ENCODE measurements at regions not wholly inside any gene's neighbourhood (a gene's known extent, or its start where the extent isn't known, plus 50 kb on each side); places are given as distances from the start of the nearest gene placed in this dataset.
"Not testable (repeated sequence)": the region's sequence is repeated elsewhere in the genome, so short reads cannot be mapped to it uniquely, and the experiment has no call there.

- no peak for DNase-seq
Observed at GRCh38 chr6:15897063-15897876, 231.6 kb upstream of the MYLIP start.

- no peak for DNase-seq
Observed at GRCh38 chr6:15894973-15895725, 232.3 kb upstream of the DTNBP1 start.

GRCh38 chr6:15893556-15894253 is 230.9 kb upstream of the DTNBP1 start:
- no peak for DNase-seq

DNA sequence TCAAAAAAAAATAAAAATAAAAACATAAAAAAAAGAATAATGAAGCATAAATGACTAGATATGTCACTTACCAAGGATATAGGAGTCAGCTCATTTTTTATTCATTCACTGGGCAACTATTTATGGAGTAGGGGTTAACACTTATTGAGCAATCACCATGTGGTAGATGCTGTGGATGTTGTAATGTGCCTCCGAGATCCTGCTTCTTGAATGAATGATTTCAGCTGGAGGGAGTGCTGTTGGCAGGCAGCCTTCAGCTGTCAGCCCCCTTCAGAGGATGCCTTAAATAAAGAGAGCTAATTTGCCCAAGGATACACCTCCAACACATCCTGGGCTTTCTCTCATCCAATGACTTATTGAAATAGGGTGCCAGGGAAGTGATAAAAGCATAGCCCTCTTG is 229.5 kb upstream of the DTNBP1 start:
- no peak for DNase-seq

DNA sequence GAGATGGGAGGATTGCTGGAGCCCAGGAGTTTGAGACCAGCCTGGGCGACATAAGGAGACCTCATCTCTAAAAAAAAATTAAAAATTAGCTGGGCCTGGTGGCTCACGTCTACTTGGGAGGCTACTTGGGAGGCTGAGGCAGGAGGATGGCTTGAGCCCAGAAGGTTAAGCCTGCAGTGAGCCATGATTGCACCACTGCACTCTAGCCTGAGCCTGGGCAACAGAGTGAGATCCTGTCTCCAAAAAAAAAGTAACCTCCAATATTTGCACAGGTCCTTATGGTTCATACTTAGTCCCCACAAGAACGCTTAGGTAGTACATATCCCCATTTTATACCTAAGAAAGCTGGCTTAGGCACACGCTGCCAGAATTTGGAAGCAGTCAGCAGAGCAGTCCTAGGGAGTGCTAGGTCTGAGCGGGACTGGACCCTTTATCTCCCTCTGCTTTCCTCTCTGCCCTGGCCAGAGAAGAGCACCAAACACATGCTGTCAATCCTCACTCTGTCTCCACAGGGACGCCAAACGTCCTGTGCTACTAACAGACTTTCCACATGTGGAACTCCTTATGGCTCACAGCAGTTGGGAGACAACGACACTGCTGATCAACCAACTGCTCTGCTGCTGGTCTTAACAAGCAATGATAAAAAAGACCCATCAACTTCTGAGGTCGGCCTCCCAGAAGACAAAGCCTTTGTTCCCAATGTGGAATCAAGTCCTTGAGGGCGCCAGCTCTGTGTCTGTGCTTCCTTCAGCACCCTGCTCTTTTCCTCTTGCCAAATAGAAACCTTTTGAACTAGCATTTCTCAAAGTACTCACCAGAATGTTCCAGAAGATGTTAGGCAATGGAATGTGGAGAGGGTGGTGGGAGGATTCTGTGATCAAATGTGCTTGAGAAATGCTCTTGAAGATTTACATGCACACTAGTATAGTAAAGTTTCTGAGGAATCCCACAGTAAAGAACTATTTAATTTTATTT is 226.3 kb upstream of the DTNBP1 start:
- no peak for DNase-seq

GRCh38 chr6:15887491-15888461 is 224.9 kb upstream of the DTNBP1 start:
- DNase-seq: no peak

DNA sequence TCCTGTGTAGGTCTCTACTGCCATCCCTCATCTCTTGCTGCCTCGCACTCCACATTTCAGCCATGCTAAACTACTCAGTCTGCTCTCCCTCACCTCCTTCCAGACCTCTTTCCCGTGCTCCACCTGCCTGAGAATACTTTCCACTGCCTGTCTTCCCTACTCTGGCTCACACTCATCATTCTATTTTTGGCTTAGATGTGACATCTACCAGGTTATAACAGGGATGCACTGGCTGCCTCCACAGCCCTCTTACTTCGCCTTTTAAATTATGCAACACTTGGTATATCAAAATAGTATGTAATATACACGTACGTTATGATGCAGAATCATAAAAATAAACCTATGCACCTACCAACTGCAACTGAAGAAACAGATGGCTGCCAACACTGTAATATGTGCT is 222.8 kb upstream of the DTNBP1 start:
- no peak for DNase-seq

DNA sequence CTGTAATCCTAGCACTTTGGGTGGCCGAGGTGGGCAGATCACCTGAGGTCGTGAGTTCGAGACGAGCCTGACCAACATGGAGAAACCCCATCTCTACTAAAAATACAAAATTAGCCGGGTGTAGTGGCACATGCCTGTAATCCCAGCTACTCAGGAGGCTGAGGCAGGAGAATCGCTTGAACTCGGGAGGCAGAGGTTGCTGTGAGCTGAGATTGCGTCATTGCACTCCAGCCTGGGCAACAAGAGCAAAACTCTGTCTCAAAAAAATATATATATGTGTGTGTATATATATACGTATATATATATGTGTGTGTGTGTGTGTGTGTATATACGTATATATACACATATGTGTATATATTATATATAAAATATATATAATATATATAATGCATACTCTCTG is 220.8 kb upstream of the DTNBP1 start:
- DNase-seq: not testable (repeated sequence)

DNA sequence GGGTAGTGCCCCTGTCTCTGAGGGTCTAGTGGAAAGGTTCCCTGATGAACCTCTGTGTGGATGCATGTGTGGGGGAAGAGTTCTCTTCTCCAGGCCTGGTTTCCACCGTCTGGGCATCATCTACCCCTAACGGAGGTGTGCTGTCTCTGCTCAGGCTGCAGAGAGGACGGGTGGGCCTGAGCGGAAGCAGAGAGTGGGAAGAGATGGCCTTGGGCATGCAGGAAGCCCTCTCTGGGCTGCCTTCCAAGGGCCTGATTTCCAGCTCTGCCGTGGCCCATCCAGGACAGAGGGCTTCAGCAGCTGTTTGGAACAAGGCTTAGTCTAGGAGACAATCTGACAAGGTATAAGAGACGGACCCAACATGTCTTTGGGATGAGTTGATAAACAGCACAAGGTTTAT is 220.1 kb upstream of the DTNBP1 start:
- no peak for DNase-seq

GRCh38 chr6:15882345-15882744 is 219.5 kb upstream of the DTNBP1 start:
- no peak for DNase-seq

GRCh38 chr6:15881150-15881549 is 218.3 kb upstream of the DTNBP1 start:
- peak; percentile 15 for DNase-seq

GRCh38 chr6:15880262-15880973 is 217.6 kb upstream of the DTNBP1 start:
- DNase-seq: no peak

- peak; percentile 49 for DNase-seq
Observed at GRCh38 chr6:15879371-15880261, 216.8 kb upstream of the DTNBP1 start.

GRCh38 chr6:15877231-15877630 is 214.4 kb upstream of the DTNBP1 start:
- DNase-seq: no peak

GRCh38 chr6:15876406-15876805 is 213.6 kb upstream of the DTNBP1 start:
- no peak for DNase-seq

- DNase-seq: no peak
Observed at GRCh38 chr6:15875797-15876196, 213.0 kb upstream of the DTNBP1 start.

DNA sequence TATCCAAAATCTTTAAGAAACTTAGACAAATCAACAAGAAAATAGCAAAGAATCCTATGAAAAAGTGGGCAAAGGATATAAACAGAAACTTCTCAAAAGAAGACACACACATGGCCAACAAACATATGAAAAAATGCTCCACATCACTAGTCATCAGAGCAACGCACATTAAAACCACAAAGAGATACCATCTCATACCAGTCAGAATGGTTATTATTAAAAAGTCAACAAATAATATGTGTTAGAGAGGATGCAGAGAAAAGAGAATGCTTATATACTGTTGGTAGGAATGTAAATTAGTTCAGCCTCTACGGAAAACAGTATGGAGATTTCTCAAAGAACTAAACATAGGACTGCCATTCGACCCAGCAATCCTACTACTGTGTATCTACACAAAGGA is 212.0 kb upstream of the DTNBP1 start:
- no peak for DNase-seq

- DNase-seq: no peak
Observed at GRCh38 chr6:15874326-15874725, 211.5 kb upstream of the DTNBP1 start.
